Right lobe of liver (tissue), 6 donors: ENCODE measurements at regions not wholly inside any gene's neighbourhood (a gene's known extent, or its start where the extent isn't known, plus 50 kb on each side); places are given as distances from the start of the nearest gene placed in this dataset.

ENCODE experiments used
- ATAC-seq, 4 donors: fragments of 200-7000 bp; cut with Tn5 transposase; one replicate each; pipeline ENCODE4 v1.9.1; 2020; ENCODE audit warnings: mild to moderate bottlenecking in 4 of 4, moderate library complexity in 4 of 4
- DNase-seq, 3 donors: peaks; one replicate each; pipeline ENCODE4 v3.0.0-alpha.2; 2020
- H3K27ac ChIP-seq, 3 donors: fragments of 200-600 bp; one replicate each; pipeline ENCODE4 v1.8.0; 2022
- H3K27me3 ChIP-seq, 2 donors: fragments of 200-600 bp; one replicate each; pipeline ENCODE4 v1.8.0; 2022
- H3K36me3 ChIP-seq, 4 donors: fragments of 200-600 bp; sonication (generic) in 1 of 4; one replicate each; pipeline versions ENCODE4 v1.5.1 to v1.8.0; 2017 to 2022; ENCODE audit warnings: control low read depth in 1 of 4
- H3K4me1 ChIP-seq, 4 donors: fragments of 200-600 bp; sonication (generic) in 1 of 4; one replicate each; pipeline versions ENCODE4 v1.5.1 to v1.8.0; 2017 to 2022; ENCODE audit warnings: control low read depth in 1 of 4
- H3K4me3 ChIP-seq, 3 donors: fragments of 200-600 bp; one replicate each; pipeline ENCODE4 v1.8.0; 2022
- H3K9me3 ChIP-seq, 4 donors: fragments of 200-600 bp; sonication (generic) in 1 of 4; one replicate each; pipeline versions ENCODE4 v1.5.1 to v1.8.0; 2017 to 2022; ENCODE audit warnings: control low read depth in 1 of 4
- CTCF ChIP-seq, 4 donors: fragments of 200-600 bp in 3 of 4; fragments of 450-650 bp in 1 of 4; IDR thresholded peaks; one replicate each; pipeline versions ENCODE4 v1.5.1 to v1.8.0; 2016 to 2022; ENCODE audit warnings: antibody characterized with exemption in 4 of 4, mild to moderate bottlenecking in 2 of 4
- POLR2A ChIP-seq: fragments of 450-650 bp; IDR thresholded peaks from one replicate; pipeline ENCODE4 v1.6.1; 2017; ENCODE audit warnings: antibody characterized with exemption, mild to moderate bottlenecking
- WGBS: methylation state at CpG from one replicate; pipeline ENCODE4 v1.1.6; 2018; ENCODE audit warnings: low coverage, low lambda C conversion rate; ENCODE audit not compliant: insufficient coverage; ENCODE audit errors: missing lambda C conversion rate; 5-methylcytosine and 5-hydroxymethylcytosine counted together
- intact Hi-C, 2 donors: fragments of 100-400 bp; cut with DNase I; formaldehyde crosslinking; loops; one replicate each; pipeline versions ENCODE4 v1.11.2 to v1.14.1; 2022
- donor health status: DM: no; HTN: yes; CAD: no.
- donor health status: DM: no; HTN: no; CAD: no.
- donor health status: DM: no; HTN: no; CAD: no.
- donor health status: DM: no; HTN: yes; CAD: no.
- donor health status: DM: no; HTN: yes; CAD: no.

- ATAC-seq (no peak), DNase-seq (no peak)
- WGBS: 33% methylated on average over 1 of the region's 1 CpG
- Histone ChIP-seq H3K27ac (peak overlapping the region in 2 of 3 donors; percentile 18 to 65), H3K36me3 (no peaks in the 10 kb centered on the region), H3K4me1 (peaks cover 0 to 46% (median 4%) of the 10 kb centered on the region in 4 donors), H3K4me3 (no peak overlapping the region), H3K27me3 (no peaks in the 10 kb centered on the region), H3K9me3 (no peaks in the 10 kb centered on the region)
- intact Hi-C loops: no loop called here
- TF ChIP-seq CTCF (IDR thresholded peaks at IDR 0.05): no peak
- no peak for TF ChIP-seq POLR2A
Measured at GRCh38 chr12:63224396-63224795, 73.4 kb upstream of the AVPR1A start.

- peak; percentile 43 to 66 (median 56) for ATAC-seq
- H3K27me3 ChIP-seq: no peaks in the 10 kb centered on the region
- no peak for DNase-seq
- TF ChIP-seq CTCF (IDR thresholded peaks at IDR 0.05): no peak
- TF ChIP-seq POLR2A: no peak
- H3K4me3 ChIP-seq: peak overlapping the region in 1 of 3 donors; percentile 12
- H3K9me3 ChIP-seq: no peaks in the 10 kb centered on the region
- intact Hi-C loops: no loop called here
- no peaks in the 10 kb centered on the region for H3K36me3 ChIP-seq
- H3K27ac ChIP-seq: peak overlapping the region; percentile 6 to 65 (median 58)
- H3K4me1 ChIP-seq: peaks cover 0 to 42% (median 4%) of the 10 kb centered on the region in 4 donors
Measured at GRCh38 chr12:63223128-63223527, 72.1 kb upstream of the AVPR1A start.

- H3K27ac ChIP-seq: peak overlapping the region in 2 of 3 donors; percentile 58 to 65
- WGBS: 25% methylated on average over 3 of the region's 3 CpGs
- H3K4me1 ChIP-seq: peaks cover 0 to 36% (median 4%) of the 10 kb centered on the region in 4 donors
- intact Hi-C loops: no loop called here
- ATAC-seq (peak; percentile 27 to 59 (median 44)), DNase-seq (no peak)
- no peaks in the 10 kb centered on the region for H3K36me3 ChIP-seq
- no peaks in the 10 kb centered on the region for H3K9me3 ChIP-seq
- no peak for TF ChIP-seq CTCF (IDR thresholded peaks at IDR 0.05)
- no peak for TF ChIP-seq POLR2A
- no peaks in the 10 kb centered on the region for H3K27me3 ChIP-seq
- H3K4me3 ChIP-seq: no peak overlapping the region
Measured at GRCh38 chr12:63222582-63222981, 71.6 kb upstream of the AVPR1A start.

GRCh38 chr12:63220921-63221320 lies 69.9 kb upstream of the AVPR1A start:
- peak; percentile 14 to 79 (median 51) for ATAC-seq
- H3K4me3 ChIP-seq: no peak overlapping the region
- WGBS: 20% methylated on average over 1 of the region's 1 CpG

More at GRCh38 chr12:63220921-63221320, 69.9 kb upstream of the AVPR1A start:
- Histone ChIP-seq H3K27ac (peak overlapping the region in 1 of 3 donors; percentile 65), H3K27me3 (no peaks in the 10 kb centered on the region), H3K9me3 (no peaks in the 10 kb centered on the region), H3K4me1 (peaks cover 0 to 29% (median 4%) of the 10 kb centered on the region in 4 donors), H3K36me3 (no peaks in the 10 kb centered on the region)
- no peak for TF ChIP-seq POLR2A
- TF ChIP-seq CTCF (IDR thresholded peaks at IDR 0.05): peak in 1 of 4 donors; percentile 17
- peak in 2 of 3 donors; percentile 51 to 61 for DNase-seq
- intact Hi-C loops: no loop called here
